ENCODE measurements at regions not wholly inside any gene's neighbourhood (a gene's known extent, or its start where the extent isn't known, plus 50 kb on each side); places are given as distances from the start of the nearest gene placed in this dataset.
"Not testable (repeated sequence)": the region's sequence is repeated elsewhere in the genome, so short reads cannot be mapped to it uniquely, and the experiment has no call there.

DNA sequence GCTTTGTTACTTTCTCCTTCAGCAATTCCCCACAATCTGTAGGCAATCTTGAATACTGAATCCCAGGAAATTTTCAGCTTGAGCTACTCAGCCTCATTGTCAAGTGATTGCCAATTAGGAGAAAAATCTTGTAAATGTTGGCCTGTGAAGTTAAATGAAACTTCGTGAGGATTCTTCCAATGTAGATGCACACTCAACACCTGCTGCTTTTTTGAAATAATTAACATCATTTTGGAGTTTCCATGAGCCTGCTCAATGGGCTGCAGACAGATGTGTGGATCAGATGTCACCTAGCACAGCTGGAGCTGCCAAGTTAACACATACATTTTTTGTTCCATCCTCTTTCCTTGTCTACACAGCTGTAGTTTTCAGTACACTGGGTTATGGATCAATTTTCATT lies 645.6 kb upstream of the LUZP2 start:
- H3K4me3 ChIP-seq (ENCODE audit: low read depth, low read length) = no peak overlapping the region
- no peak overlapping the region for H3K9ac ChIP-seq (ENCODE audit: low read depth, low read length)
- H3K36me3 ChIP-seq (ENCODE audit: control insufficient read depth, insufficient read depth, low read length) = no peaks in the 10 kb centered on the region
- no peaks in the 10 kb centered on the region for H3K9me3 ChIP-seq (ENCODE audit: control insufficient read depth, insufficient read depth, low read length)
- H3K27ac ChIP-seq (ENCODE audit: low read depth, low read length) = no peak overlapping the region
- H3K27me3 ChIP-seq (ENCODE audit: control insufficient read depth, insufficient read depth, low read length) = no peaks in the 10 kb centered on the region
- H3K4me1 ChIP-seq (ENCODE audit: control insufficient read depth, insufficient read depth, low read length) = no peaks in the 10 kb centered on the region

DNA sequence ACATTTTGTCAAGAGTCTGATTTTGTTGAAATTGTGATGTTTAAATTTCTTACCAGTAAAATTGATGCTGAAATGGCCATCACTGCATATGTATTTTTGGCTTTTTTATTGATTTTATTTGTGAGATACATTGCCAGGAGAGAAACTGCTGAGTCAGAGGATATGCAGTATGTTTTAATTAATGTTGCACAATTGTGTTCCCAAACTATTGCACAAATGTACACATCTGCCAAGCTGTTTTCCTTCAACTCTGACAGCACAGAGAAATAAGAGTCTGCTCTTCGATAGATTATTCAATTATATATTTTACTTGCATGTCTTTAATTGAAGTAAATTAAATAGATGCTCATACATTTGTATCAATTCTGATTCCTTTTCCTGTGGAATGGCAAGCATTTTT lies 640.2 kb upstream of the LUZP2 start:
- H3K36me3 ChIP-seq (ENCODE audit: control insufficient read depth, insufficient read depth, low read length) = no peaks in the 10 kb centered on the region
- no peak overlapping the region for H3K4me3 ChIP-seq (ENCODE audit: low read depth, low read length)
- H3K9ac ChIP-seq (ENCODE audit: low read depth, low read length) = no peak overlapping the region
- H3K4me1 ChIP-seq (ENCODE audit: control insufficient read depth, insufficient read depth, low read length) = no peaks in the 10 kb centered on the region
- no peak overlapping the region for H3K27ac ChIP-seq (ENCODE audit: low read depth, low read length)
- no peaks in the 10 kb centered on the region for H3K9me3 ChIP-seq (ENCODE audit: control insufficient read depth, insufficient read depth, low read length)
- no peaks in the 10 kb centered on the region for H3K27me3 ChIP-seq (ENCODE audit: control insufficient read depth, insufficient read depth, low read length)

DNA sequence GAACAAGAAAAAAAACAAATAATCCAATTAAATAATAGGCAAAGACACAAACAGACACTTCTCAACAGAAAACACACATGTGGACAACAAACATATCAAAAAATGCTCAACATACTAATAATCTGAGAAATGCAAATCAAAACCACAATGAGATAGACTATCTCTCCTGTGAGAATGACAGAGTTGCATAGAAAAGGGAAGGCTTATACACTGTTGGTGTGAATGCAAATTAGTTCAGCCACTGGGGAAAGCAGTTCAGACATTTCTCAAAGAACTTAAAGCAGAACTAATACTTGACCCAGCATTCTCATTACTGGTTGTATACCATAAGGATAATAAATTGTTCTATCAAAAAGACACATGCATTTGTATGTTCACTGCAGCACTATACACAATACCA lies 637.8 kb upstream of the LUZP2 start:
- Histone ChIP-seq H3K9ac (ENCODE audit: low read depth, low read length) (no peak overlapping the region), H3K9me3 (ENCODE audit: control insufficient read depth, insufficient read depth, low read length) (no peaks in the 10 kb centered on the region), H3K36me3 (ENCODE audit: control insufficient read depth, insufficient read depth, low read length) (no peaks in the 10 kb centered on the region), H3K27me3 (ENCODE audit: control insufficient read depth, insufficient read depth, low read length) (no peaks in the 10 kb centered on the region), H3K27ac (ENCODE audit: low read depth, low read length) (no peak overlapping the region), H3K4me1 (ENCODE audit: control insufficient read depth, insufficient read depth, low read length) (no peaks in the 10 kb centered on the region), H3K4me3 (ENCODE audit: low read depth, low read length) (no peak overlapping the region)

DNA sequence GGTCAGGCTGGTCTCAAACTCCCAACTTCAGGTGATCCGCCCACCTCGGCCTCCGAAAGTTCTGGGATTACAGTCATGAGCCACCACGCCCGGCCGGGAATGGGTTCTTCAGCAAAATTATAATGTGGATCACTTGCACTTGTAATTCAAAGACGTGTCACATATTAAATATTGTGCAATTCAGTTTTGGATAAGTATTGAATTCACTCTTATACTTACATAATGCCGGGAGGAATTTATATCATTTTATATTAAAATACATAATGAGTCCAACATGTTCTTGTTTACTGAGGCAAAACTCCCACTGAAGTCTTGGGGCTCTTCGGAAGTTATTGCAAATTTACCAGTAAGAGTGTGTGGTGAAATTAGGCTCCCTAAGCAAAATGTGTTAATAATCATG lies 635.2 kb upstream of the LUZP2 start:
- Histone ChIP-seq H3K9me3 (ENCODE audit: control insufficient read depth, insufficient read depth, low read length) (no peaks in the 10 kb centered on the region), H3K9ac (ENCODE audit: low read depth, low read length) (no peak overlapping the region), H3K36me3 (ENCODE audit: control insufficient read depth, insufficient read depth, low read length) (no peaks in the 10 kb centered on the region), H3K4me3 (ENCODE audit: low read depth, low read length) (no peak overlapping the region), H3K4me1 (ENCODE audit: control insufficient read depth, insufficient read depth, low read length) (no peaks in the 10 kb centered on the region), H3K27me3 (ENCODE audit: control insufficient read depth, insufficient read depth, low read length) (no peaks in the 10 kb centered on the region), H3K27ac (ENCODE audit: low read depth, low read length) (no peak overlapping the region)

DNA sequence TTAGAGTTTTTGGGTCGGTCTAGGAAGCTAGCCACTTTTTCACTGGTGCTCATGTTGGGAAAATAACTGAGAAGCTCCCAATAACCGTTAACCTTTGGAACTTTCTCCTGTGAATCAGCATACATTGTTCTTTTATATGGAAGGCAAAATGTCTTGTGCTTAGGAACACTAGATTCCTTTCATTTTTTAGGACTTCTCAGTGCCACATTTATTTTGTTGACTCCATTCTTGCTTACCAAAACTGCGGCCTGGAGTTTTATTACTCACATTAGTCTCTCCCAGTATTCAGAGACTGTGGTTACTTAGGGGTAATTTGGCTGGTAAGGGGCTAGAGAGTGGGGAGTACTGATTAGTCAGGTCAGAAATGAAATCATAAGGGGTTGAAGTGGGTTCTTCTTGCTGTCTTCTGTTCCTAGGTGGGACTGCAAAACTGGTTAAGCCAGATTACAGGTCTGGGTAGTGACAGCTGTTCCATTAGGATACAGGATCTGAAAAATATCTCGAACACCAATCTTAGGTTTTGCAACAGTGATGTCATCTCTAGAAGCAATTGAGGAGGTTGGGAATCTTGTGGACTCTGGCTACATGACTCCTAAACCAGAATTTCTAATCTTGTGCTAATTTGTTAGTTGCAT lies 631.4 kb upstream of the LUZP2 start:
- H3K4me1 ChIP-seq (ENCODE audit: control insufficient read depth, insufficient read depth, low read length) = no peaks in the 10 kb centered on the region
- H3K36me3 ChIP-seq (ENCODE audit: control insufficient read depth, insufficient read depth, low read length) = no peaks in the 10 kb centered on the region
- H3K9me3 ChIP-seq (ENCODE audit: control insufficient read depth, insufficient read depth, low read length) = no peaks in the 10 kb centered on the region
- H3K4me3 ChIP-seq (ENCODE audit: low read depth, low read length) = no peak overlapping the region
- H3K9ac ChIP-seq (ENCODE audit: low read depth, low read length) = no peak overlapping the region
- no peaks in the 10 kb centered on the region for H3K27me3 ChIP-seq (ENCODE audit: control insufficient read depth, insufficient read depth, low read length)
- H3K27ac ChIP-seq (ENCODE audit: low read depth, low read length) = no peak overlapping the region

DNA sequence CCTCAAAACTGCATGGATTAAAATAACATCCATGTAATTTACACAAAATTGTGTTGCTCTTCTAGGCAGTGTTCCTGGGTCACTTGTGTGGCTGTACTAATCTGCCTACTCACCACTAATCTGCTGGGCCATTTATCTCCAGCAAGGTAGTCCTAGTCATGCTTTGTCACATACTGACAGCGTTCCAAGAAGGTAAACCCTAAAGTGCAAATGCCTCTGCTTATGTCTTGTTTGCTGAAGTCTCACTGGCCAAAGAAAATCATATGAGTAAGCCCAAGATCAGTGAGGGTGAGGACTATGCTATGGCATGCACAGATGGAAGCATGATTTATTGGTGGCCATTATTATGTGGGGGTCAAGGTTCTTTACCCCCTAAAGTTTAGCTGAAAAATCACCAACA lies 630.2 kb upstream of the LUZP2 start:
- H3K9ac ChIP-seq (ENCODE audit: low read depth, low read length) = no peak overlapping the region
- no peaks in the 10 kb centered on the region for H3K27me3 ChIP-seq (ENCODE audit: control insufficient read depth, insufficient read depth, low read length)
- H3K36me3 ChIP-seq (ENCODE audit: control insufficient read depth, insufficient read depth, low read length) = no peaks in the 10 kb centered on the region
- H3K27ac ChIP-seq (ENCODE audit: low read depth, low read length) = no peak overlapping the region
- no peaks in the 10 kb centered on the region for H3K4me1 ChIP-seq (ENCODE audit: control insufficient read depth, insufficient read depth, low read length)
- H3K4me3 ChIP-seq (ENCODE audit: low read depth, low read length) = no peak overlapping the region
- no peaks in the 10 kb centered on the region for H3K9me3 ChIP-seq (ENCODE audit: control insufficient read depth, insufficient read depth, low read length)

DNA sequence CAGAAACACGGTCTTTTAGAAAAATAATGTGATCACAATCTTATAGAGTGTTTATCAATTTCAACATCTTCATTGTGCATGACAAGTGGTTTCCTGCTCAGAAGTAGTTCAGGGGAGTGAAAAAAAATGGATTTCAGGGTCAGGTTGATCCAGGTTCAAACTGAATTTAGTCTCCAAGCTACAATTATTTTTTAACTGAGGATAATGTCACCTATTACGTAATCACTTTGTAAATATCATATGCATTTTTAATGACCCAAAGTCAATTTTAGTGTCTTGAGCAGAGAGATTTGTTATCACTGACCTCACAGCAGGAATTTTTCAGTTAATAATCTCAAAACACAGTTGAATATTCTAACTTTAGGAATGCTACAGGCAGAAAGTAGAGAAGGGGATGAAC lies 627.2 kb upstream of the LUZP2 start:
- Histone ChIP-seq H3K9ac (ENCODE audit: low read depth, low read length) (no peak overlapping the region), H3K4me3 (ENCODE audit: low read depth, low read length) (no peak overlapping the region), H3K36me3 (ENCODE audit: control insufficient read depth, insufficient read depth, low read length) (no peaks in the 10 kb centered on the region), H3K27me3 (ENCODE audit: control insufficient read depth, insufficient read depth, low read length) (no peaks in the 10 kb centered on the region), H3K4me1 (ENCODE audit: control insufficient read depth, insufficient read depth, low read length) (no peaks in the 10 kb centered on the region), H3K9me3 (ENCODE audit: control insufficient read depth, insufficient read depth, low read length) (no peaks in the 10 kb centered on the region), H3K27ac (ENCODE audit: low read depth, low read length) (no peak overlapping the region)

DNA sequence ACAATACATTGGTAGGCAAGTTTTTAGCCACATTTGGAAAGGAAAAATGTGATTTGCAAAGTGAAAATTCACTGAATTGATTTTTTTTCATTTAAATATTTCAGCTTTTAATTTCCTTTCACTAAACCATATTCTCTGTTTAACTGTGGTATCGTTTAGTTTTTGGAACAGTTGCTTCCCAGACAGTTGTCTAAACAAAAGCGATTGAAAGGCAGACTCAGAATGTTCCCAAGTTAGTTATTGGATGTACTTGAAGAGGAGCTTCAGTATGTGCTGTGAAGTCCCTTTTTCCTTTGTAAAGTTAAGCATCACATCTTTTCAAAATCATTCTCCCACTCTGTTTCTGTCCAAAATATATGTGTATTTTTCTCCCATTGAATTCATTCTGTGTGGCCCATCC lies 623.4 kb upstream of the LUZP2 start:
- Histone ChIP-seq H3K4me1 (ENCODE audit: control insufficient read depth, insufficient read depth, low read length) (no peaks in the 10 kb centered on the region), H3K4me3 (ENCODE audit: low read depth, low read length) (no peak overlapping the region), H3K36me3 (ENCODE audit: control insufficient read depth, insufficient read depth, low read length) (no peaks in the 10 kb centered on the region), H3K9me3 (ENCODE audit: control insufficient read depth, insufficient read depth, low read length) (no peaks in the 10 kb centered on the region), H3K27me3 (ENCODE audit: control insufficient read depth, insufficient read depth, low read length) (no peaks in the 10 kb centered on the region), H3K27ac (ENCODE audit: low read depth, low read length) (no peak overlapping the region), H3K9ac (ENCODE audit: low read depth, low read length) (no peak overlapping the region)

DNA sequence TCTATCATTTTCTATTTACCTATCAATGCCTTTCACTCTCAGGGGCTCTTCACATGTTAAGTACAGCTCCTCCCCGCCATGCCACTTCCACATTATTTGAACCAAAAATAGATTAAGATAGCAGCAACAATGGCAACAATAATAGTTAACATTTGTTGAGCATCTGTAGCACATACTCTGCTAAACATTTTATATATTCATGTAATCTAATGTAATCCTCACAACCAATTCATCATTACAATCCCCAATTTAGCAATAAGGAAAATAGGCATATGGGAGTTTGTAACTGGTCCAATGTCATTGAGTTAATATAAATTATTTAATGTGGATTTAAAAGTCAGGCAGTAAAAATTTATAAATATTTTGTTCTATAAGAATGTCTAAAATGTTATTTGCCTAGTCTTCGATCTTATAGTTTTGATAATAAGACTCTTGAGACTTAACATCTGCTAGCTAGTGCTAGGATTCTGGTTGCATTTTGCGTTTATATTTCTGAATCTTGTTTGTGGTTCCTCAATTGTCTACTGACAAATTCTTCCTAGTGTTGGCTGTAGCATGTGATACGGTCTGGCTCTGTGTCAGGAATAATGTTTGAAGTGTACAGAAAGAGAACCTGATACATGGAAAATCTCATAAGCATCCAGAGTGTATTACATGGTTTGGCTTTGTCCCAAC lies 621.5 kb upstream of the LUZP2 start:
- Histone ChIP-seq H3K36me3 (ENCODE audit: control insufficient read depth, insufficient read depth, low read length) (no peaks in the 10 kb centered on the region), H3K9me3 (ENCODE audit: control insufficient read depth, insufficient read depth, low read length) (no peaks in the 10 kb centered on the region), H3K27ac (ENCODE audit: low read depth, low read length) (no peak overlapping the region), H3K9ac (ENCODE audit: low read depth, low read length) (no peak overlapping the region), H3K27me3 (ENCODE audit: control insufficient read depth, insufficient read depth, low read length) (no peaks in the 10 kb centered on the region), H3K4me3 (ENCODE audit: low read depth, low read length) (no peak overlapping the region), H3K4me1 (ENCODE audit: control insufficient read depth, insufficient read depth, low read length) (no peaks in the 10 kb centered on the region)

DNA sequence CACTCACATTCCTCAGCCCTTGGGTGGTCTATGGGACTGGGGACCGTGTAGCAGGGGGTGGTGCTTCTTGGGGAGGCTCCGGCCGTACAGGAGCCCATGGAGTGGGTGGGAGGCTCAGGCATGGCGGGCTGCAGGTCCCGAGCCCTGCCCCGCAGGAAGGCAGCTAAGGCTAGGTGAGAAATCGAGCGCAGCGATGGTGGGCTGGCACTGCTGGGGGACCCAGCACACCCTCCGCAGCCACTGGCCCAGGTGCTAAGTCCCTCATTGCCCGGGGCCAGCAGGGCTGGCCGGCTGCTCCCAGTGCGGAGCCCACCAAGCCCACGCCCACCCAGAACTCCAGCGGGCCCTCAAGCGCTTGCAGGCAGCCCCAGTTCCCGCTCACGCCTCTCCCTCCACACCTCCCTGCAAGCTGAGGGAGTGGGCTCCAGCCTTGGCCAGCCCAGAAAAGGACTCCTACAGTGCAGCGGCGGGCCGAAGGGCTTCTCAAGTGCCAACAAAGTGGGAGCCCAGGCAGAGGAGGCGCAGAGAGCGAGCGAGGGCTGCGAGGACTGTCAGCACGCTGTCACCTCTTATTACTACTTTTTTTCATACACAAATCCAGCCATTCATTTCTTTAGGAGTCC lies 613.3 kb upstream of the LUZP2 start:
- not testable (repeated sequence) for H3K27me3 ChIP-seq (ENCODE audit: control insufficient read depth, insufficient read depth, low read length); H3K4me1 ChIP-seq (ENCODE audit: control insufficient read depth, insufficient read depth, low read length); H3K9me3 ChIP-seq (ENCODE audit: control insufficient read depth, insufficient read depth, low read length); H3K36me3 ChIP-seq (ENCODE audit: control insufficient read depth, insufficient read depth, low read length); H3K9ac ChIP-seq (ENCODE audit: low read depth, low read length); H3K27ac ChIP-seq (ENCODE audit: low read depth, low read length); H3K4me3 ChIP-seq (ENCODE audit: low read depth, low read length)

DNA sequence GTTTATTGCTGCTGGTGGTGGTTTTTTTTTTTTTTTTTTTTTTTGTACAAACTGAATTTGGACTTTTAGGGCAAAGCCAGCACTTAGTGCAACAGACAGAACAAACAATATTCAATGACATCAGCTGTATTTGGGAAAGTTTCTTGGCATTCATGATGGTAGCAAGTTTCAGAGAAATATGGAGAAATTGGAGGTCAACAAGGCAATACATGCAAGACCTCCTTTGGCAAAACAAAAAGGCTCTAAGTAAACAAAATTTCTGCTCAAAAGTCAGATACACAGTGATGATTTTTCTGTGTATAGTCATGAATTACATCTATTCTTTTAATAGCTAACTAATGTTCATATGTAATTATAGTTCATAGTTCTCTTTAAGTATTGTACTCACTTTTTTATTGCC lies 612.5 kb upstream of the LUZP2 start:
- Histone ChIP-seq H3K4me3 (ENCODE audit: low read depth, low read length) (no peak overlapping the region), H3K36me3 (ENCODE audit: control insufficient read depth, insufficient read depth, low read length) (no peaks in the 10 kb centered on the region), H3K9ac (ENCODE audit: low read depth, low read length) (no peak overlapping the region), H3K27ac (ENCODE audit: low read depth, low read length) (no peak overlapping the region), H3K27me3 (ENCODE audit: control insufficient read depth, insufficient read depth, low read length) (no peaks in the 10 kb centered on the region), H3K9me3 (ENCODE audit: control insufficient read depth, insufficient read depth, low read length) (no peaks in the 10 kb centered on the region), H3K4me1 (ENCODE audit: control insufficient read depth, insufficient read depth, low read length) (peaks cover 4% of the 10 kb centered on the region; the same call in 1 of the 2 replicates)

Measured in HUES48 (cell line).